IMR-90 (cell line): ENCODE measurements at regions not wholly inside any gene's neighbourhood (a gene's known extent, or its start where the extent isn't known, plus 50 kb on each side); places are given as distances from the start of the nearest gene placed in this dataset.

Experiments used
- ATAC-seq: fragments of 200-7000 bp; cut with Tn5 transposase; 2 replicates; pipeline ENCODE4 v1.9.1; 2020; ENCODE audit warnings: low read depth, mild to moderate bottlenecking, moderate library complexity
- BruUV-seq: library from RNA; stranded (reverse); fragments of 400-500 nt; replicated peaks from 2 replicates; lab custom pipeline; 2021; lab: Mats Ljungman, UMichigan
- CTCF ChIA-PET: fragments of 300-600 bp; formaldehyde crosslinking; extraction: SDS; loops from one replicate; lab custom pipeline; 2021; ENCODE audit warnings: antibody characterized with exemption; lab: Yijun Ruan, JAX
- POLR2A ChIA-PET: fragments of 300-600 bp; sonication (Branson Sonifier 250); formaldehyde crosslinking; loops from one replicate; lab custom pipeline; 2022; ENCODE audit warnings: antibody characterized with exemption; ENCODE audit not compliant: unreplicated experiment; lab: Charles Lee
- DNase-seq: peaks from one replicate; pipeline ENCODE4 v3.0.0; 2013
- H2AFZ ChIP-seq: replicated peaks from 2 replicates; pipeline ENCODE3; 2013; ENCODE audit warnings: low read length, mild to moderate bottlenecking; ENCODE audit not compliant: poor library complexity
- H2AK5ac ChIP-seq: 2 replicates; pipeline ENCODE4 v1.6.1; 2013; ENCODE audit warnings: low read depth, low read length, inconsistent platforms
- H2AK9ac ChIP-seq: replicated peaks from 2 replicates; pipeline ENCODE3; 2013; ENCODE audit warnings: mild to moderate bottlenecking, low read depth, low read length, moderate library complexity; ENCODE audit not compliant: poor library complexity
- H2BK120ac ChIP-seq: 2 replicates; pipeline ENCODE4 v1.6.1; 2013; ENCODE audit warnings: low read depth, low read length, inconsistent platforms
- H2BK15ac ChIP-seq: 3 replicates; pipeline ENCODE4 v1.6.1; 2013; ENCODE audit warnings: low read depth, low read length, inconsistent platforms
- H2BK20ac ChIP-seq: 2 replicates; pipeline ENCODE4 v1.6.1; 2013; ENCODE audit warnings: low read depth, mild to moderate bottlenecking, inconsistent platforms, low read length, moderate library complexity
- H2BK5ac ChIP-seq: 2 replicates; pipeline ENCODE4 v1.6.1; 2013; ENCODE audit warnings: mild to moderate bottlenecking, low read depth, low read length, inconsistent platforms; ENCODE audit not compliant: poor library complexity, severe bottlenecking
- H3K14ac ChIP-seq: replicated peaks from 2 replicates; pipeline ENCODE4 v1.6.1; 2013; ENCODE audit warnings: low read depth, low read length, inconsistent platforms
- H3K18ac ChIP-seq: 2 replicates; pipeline ENCODE4 v1.6.1; 2013; ENCODE audit warnings: low read depth, low read length, control low read depth
- H3K23ac ChIP-seq: 2 replicates; pipeline ENCODE4 v1.6.1; 2013; ENCODE audit warnings: low read depth, low read length, inconsistent platforms
- H3K27ac ChIP-seq: 2 replicates; pipeline ENCODE4 v1.5.1; 2013; ENCODE audit warnings: mild to moderate bottlenecking, control low read depth, low read length; ENCODE audit not compliant: insufficient read depth
- H3K27me3 ChIP-seq: 2 replicates; pipeline ENCODE4 v1.6.1; 2013; ENCODE audit warnings: low read length; ENCODE audit not compliant: control insufficient read depth, insufficient read depth
- H3K36me3 ChIP-seq: 2 replicates; pipeline ENCODE4 v1.6.1; 2013; ENCODE audit warnings: low read length, mixed read lengths; ENCODE audit not compliant: control insufficient read depth, insufficient read depth
- H3K4ac ChIP-seq: 2 replicates; pipeline ENCODE4 v1.6.1; 2013; ENCODE audit warnings: low read depth, low read length, inconsistent platforms
- H3K4me1 ChIP-seq: 2 replicates; pipeline ENCODE4 v1.6.1; 2013; ENCODE audit warnings: low read length, mixed read lengths; ENCODE audit not compliant: control insufficient read depth, insufficient read depth
- H3K4me2 ChIP-seq: 2 replicates; pipeline ENCODE4 v1.6.1; 2013; ENCODE audit warnings: low read depth, mild to moderate bottlenecking, control low read depth, low read length, moderate library complexity
- H3K4me3 ChIP-seq: 2 replicates; pipeline ENCODE4 v1.5.1; 2013; ENCODE audit warnings: low read depth, mild to moderate bottlenecking, control low read depth, low read length, moderate library complexity; ENCODE audit not compliant: insufficient read depth
- H3K56ac ChIP-seq: 2 replicates; pipeline ENCODE4 v1.6.1; 2013; ENCODE audit warnings: low read length, inconsistent platforms; ENCODE audit not compliant: insufficient read depth; ENCODE audit errors: extremely low read depth
- H3K79me1 ChIP-seq, 2 experiments: 2 replicates each; pipeline ENCODE4 v1.6.1; 2013; ENCODE audit warnings: low read length in 2 of 2, inconsistent platforms in 1 of 2, low read depth in 1 of 2
- H3K9ac ChIP-seq: 2 replicates; pipeline ENCODE4 v1.6.1; 2013; ENCODE audit warnings: low read depth, low read length, control low read depth
- H3K9me1 ChIP-seq: 2 replicates; pipeline ENCODE4 v1.6.1; 2013; ENCODE audit warnings: low read length, inconsistent platforms; ENCODE audit not compliant: insufficient read depth
- H3K9me3 ChIP-seq: 2 replicates; pipeline ENCODE4 v1.6.1; 2013; ENCODE audit warnings: low read length; ENCODE audit not compliant: control insufficient read depth, insufficient read depth
- H4K20me1 ChIP-seq: 2 replicates; pipeline ENCODE4 v1.6.1; 2013; ENCODE audit warnings: low read length, inconsistent platforms; ENCODE audit not compliant: insufficient read depth
- H4K5ac ChIP-seq: 2 replicates; pipeline ENCODE4 v1.6.1; 2013; ENCODE audit warnings: mild to moderate bottlenecking, low read depth, low read length, control low read depth
- H4K8ac ChIP-seq, 2 experiments: 2 replicates each; pipeline ENCODE4 v1.6.1; 2013; ENCODE audit warnings: low read depth in 2 of 2, low read length in 2 of 2, control low read depth in 1 of 2, inconsistent platforms in 1 of 2
- H4K91ac ChIP-seq: 2 replicates; pipeline ENCODE4 v1.6.1; 2013; ENCODE audit warnings: low read depth, low read length, inconsistent platforms; ENCODE audit not compliant: insufficient read depth
- BHLHE40 ChIP-seq: fragments of 150-350 bp; IDR thresholded peaks from 2 replicates; pipeline ENCODE4 v1.6.1; 2016; ENCODE audit warnings: mild to moderate bottlenecking, low read depth, low read length
- CEBPB ChIP-seq: IDR thresholded peaks from 2 replicates; pipeline ENCODE4 v1.6.1; 2012; ENCODE audit warnings: low read depth, low read length, improper control_type of control experiment
- CHD1 ChIP-seq: IDR thresholded peaks from 2 replicates; pipeline ENCODE4 v1.6.1; 2012; ENCODE audit warnings: low read depth, low read length, improper control_type of control experiment
- CTCF ChIP-seq: conservative IDR thresholded peaks from 2 replicates; pipeline ENCODE4 v1.5.1; 2012; ENCODE audit warnings: mild to moderate bottlenecking, low read depth, low read length, improper control_type of control experiment
- ELK1 ChIP-seq: fragments of 150-350 bp; IDR thresholded peaks from 2 replicates; pipeline ENCODE4 v1.6.1; 2016; ENCODE audit warnings: low read depth, mild to moderate bottlenecking, low read length, moderate library complexity, borderline replicate concordance
- FOS ChIP-seq: fragments of 150-350 bp; IDR thresholded peaks from 2 replicates; pipeline ENCODE4 v1.6.1; 2016; ENCODE audit warnings: low read depth, low read length
- MAFK ChIP-seq: IDR thresholded peaks from 2 replicates; pipeline ENCODE4 v1.6.1; 2012; ENCODE audit warnings: low read depth, low read length, improper control_type of control experiment
- MAZ ChIP-seq: IDR thresholded peaks from 2 replicates; pipeline ENCODE4 v1.6.1; 2012; ENCODE audit warnings: low read depth, mild to moderate bottlenecking, low read length, improper control_type of control experiment, moderate library complexity, borderline replicate concordance
- MXI1 ChIP-seq: IDR thresholded peaks from 2 replicates; pipeline ENCODE4 v1.6.1; 2012; ENCODE audit warnings: low read depth, mild to moderate bottlenecking, low read length, moderate library complexity, borderline replicate concordance
- NFE2L2 ChIP-seq: fragments of 150-350 bp; IDR thresholded peaks from 2 replicates; pipeline ENCODE4 v1.6.1; 2016; ENCODE audit warnings: low read depth, mild to moderate bottlenecking, low read length
- POLR2A ChIP-seq: IDR thresholded peaks from 2 replicates; pipeline ENCODE4 v1.6.1; 2012; ENCODE audit warnings: mild to moderate bottlenecking, low read depth, low read length
- RAD21 ChIP-seq: IDR thresholded peaks from 2 replicates; pipeline ENCODE4 v1.6.1; 2012; ENCODE audit warnings: low read length, improper control_type of control experiment
- RCOR1 ChIP-seq: IDR thresholded peaks from 2 replicates; pipeline ENCODE4 v1.6.1; 2012; ENCODE audit warnings: mild to moderate bottlenecking, low read length, improper control_type of control experiment; ENCODE audit not compliant: insufficient replicate concordance
- RFX5 ChIP-seq: IDR thresholded peaks from 2 replicates; pipeline ENCODE4 v1.8.0; 2012; ENCODE audit warnings: low read depth, mild to moderate bottlenecking, low read length, moderate library complexity
- SMC3 ChIP-seq: fragments of 150-350 bp; IDR thresholded peaks from 2 replicates; pipeline ENCODE4 v1.6.1; 2016; ENCODE audit warnings: low read depth, mild to moderate bottlenecking, antibody characterized with exemption, low read length, moderate library complexity
- WGBS, 2 experiments: methylation state at CpG; one replicate each; pipeline versions ENCODE4 v1.1.5 to v1.1.7; 2013; ENCODE audit warnings: missing lambda C conversion rate in 2 of 2; ENCODE audit not compliant: insufficient read length in 1 of 2; ENCODE audit errors: extremely low coverage in 2 of 2; 5-methylcytosine and 5-hydroxymethylcytosine counted together
- dilution Hi-C: fragments of 300-500 bp; cut with HindIII; formaldehyde crosslinking; loops from one replicate; pipeline ENCODE4 v1.14.3; 2018; ENCODE audit warnings: low sequenced_read_pairs; ENCODE audit not compliant: unreplicated experiment
- in situ Hi-C: fragments of 300-500 bp; cut with MboI; formaldehyde crosslinking; loops from 3 replicates; pipeline ENCODE4 v1.14.3; 2019; ENCODE audit warnings: low sequenced_read_pairs, inconsistent platforms, mixed read lengths
- intact Hi-C: fragments of 100-400 bp; cut with micrococcal nuclease; formaldehyde crosslinking; loops from 2 replicates; pipeline ENCODE4 v1.10.0; 2022
- TF ChIP-seq, protein P1 (sequence below): fragments of 150-350 bp; IDR thresholded peaks from 2 replicates; pipeline ENCODE4 v1.6.1; 2017; ENCODE audit warnings: mild to moderate bottlenecking, antibody characterized with exemption, low read length, low read depth

- H2BK20ac ChIP-seq, result no peak overlapping the region
- POLR2A ChIA-PET, result no interaction called here
- in situ Hi-C loops (no loop called here), dilution Hi-C loops (no loop called here), intact Hi-C loops (no loop called here)
- no peaks in the 10 kb centered on the region for H3K9me1 ChIP-seq
- no peak overlapping the region for H3K9ac ChIP-seq
- H3K79me1 ChIP-seq, result no peaks in the 10 kb centered on the region
- H3K4me3 ChIP-seq, result no peak overlapping the region
- no peak overlapping the region for H3K4me2 ChIP-seq
- WGBS, 2 experiments, result no CpG with 5 or more reads among the region's 1 CpG
- H2BK120ac ChIP-seq, result no peak overlapping the region
- no peak overlapping the region for H2AK5ac ChIP-seq
- H2BK15ac ChIP-seq, result no peak overlapping the region
- no peak overlapping the region for H4K8ac ChIP-seq
- ATAC-seq (no peak), DNase-seq (no peak)
- no peak overlapping the region for H4K5ac ChIP-seq
- no peak overlapping the region for H2BK5ac ChIP-seq
- peaks cover 2% of the 10 kb centered on the region for H3K9me3 ChIP-seq
- H3K27me3 ChIP-seq, result no peaks in the 10 kb centered on the region
- H3K18ac ChIP-seq, result no peak overlapping the region
- H3K56ac ChIP-seq, result no peak overlapping the region
- no peaks in the 10 kb centered on the region for H4K20me1 ChIP-seq
- no TSS peak for BruUV-seq
- H2AK9ac ChIP-seq, result no peak overlapping the region
- CTCF ChIA-PET, result no interaction called here
- H3K23ac ChIP-seq, result no peak overlapping the region
- no peak overlapping the region for H3K4ac ChIP-seq
- H3K27ac ChIP-seq, result no peak overlapping the region
- no peak overlapping the region for H4K91ac ChIP-seq
- H3K14ac ChIP-seq, result no peak overlapping the region
- H3K36me3 ChIP-seq, result no peaks in the 10 kb centered on the region
- no peak overlapping the region for H2AFZ ChIP-seq
- TF ChIP-seq NFE2L2 (no peak), MAZ (no peak), RCOR1 (no peak), CHD1 (no peak), ELK1 (no peak), MXI1 (no peak), POLR2A (no peak), FOS (no peak), CEBPB (no peak), RAD21 (no peak), MAFK (no peak), RFX5 (no peak), CTCF (no peak), BHLHE40 (no peak), SMC3 (no peak)
- TF ChIP-seq, protein P1, sequence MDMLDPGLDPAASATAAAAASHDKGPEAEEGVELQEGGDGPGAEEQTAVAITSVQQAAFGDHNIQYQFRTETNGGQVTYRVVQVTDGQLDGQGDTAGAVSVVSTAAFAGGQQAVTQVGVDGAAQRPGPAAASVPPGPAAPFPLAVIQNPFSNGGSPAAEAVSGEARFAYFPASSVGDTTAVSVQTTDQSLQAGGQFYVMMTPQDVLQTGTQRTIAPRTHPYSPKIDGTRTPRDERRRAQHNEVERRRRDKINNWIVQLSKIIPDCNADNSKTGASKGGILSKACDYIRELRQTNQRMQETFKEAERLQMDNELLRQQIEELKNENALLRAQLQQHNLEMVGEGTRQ, result no peak
- no peaks in the 10 kb centered on the region for H3K4me1 ChIP-seq
Measured at GRCh38 chr2:56540467-56540866, 356.7 kb downstream of the CCDC85A start.
